ENCODE measurements at regions not wholly inside any gene's neighbourhood (a gene's known extent, or its start where the extent isn't known, plus 50 kb on each side); places are given as distances from the start of the nearest gene placed in this dataset.

DNA sequence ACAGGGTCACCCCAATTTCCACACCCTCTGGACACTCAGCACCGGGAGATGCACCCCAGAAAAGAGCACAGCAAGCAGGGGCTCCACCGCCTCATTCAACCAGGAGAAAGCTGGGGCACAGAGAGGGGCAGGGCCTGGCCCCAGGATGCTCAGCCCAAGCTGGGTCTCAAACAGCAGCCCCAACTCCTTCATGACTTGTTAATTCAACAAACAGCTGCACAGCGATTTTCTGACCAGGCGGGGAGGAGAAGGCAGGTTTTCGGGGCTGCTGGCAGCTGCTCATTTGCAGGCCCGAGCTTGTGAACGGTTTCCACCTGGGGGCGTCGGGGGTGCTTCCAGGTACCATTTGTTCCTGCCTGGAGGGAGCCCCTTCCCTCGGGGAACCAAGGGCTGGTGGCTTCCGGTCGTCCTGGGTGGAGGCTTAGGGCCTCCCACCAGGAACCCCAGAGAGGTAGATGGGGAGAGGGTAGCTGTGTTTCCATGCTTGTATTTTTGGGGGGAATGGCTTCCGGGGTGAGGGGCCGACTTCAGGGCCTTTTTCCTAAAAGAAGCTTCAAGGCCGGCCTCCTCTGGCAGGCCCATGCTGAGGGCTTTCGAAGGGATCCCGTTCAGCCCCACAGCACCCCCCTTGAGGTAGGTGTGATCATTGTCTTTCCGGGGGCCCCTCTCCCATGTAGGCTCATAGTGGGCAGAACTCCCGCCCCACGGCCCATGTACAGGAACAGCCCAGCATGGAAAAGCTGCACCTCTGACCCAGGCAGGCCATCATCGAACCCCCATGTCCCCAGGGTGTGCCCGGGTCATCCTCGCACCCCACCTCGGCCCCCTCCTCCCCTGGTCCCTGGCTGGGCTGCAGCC, 191.6 kb upstream of the GSE1 start:
- H4K20me1 ChIP-seq (ENCODE audit: insufficient read depth): no peaks in the 10 kb centered on the region

DNA sequence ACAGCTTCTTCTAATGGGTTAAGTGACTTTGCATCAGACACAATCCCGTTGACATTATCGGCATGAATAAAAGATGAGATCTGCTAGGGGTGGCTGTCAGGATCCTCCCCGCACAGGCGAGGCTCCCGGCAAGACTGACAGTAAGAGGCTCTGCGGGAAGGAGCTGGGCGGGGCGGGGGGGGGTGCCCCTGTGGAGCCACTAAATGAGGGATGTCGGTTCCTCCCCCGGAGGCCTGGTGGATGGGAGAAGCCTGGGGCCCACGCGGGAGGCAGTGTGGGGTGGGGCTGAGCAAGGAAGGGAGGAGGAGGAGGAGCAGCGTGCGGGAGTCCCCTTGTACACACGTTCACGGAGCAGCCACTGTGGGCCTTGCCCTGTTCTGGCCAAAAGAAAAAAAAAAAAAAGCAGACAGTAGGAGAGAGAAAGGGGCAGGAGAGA, 190.9 kb upstream of the GSE1 start:
- Histone ChIP-seq H3K27ac (ENCODE audit: low read length) (peak overlapping the region; percentile 95), H3K27me3 (ENCODE audit: insufficient read depth, low read depth, low read length) (no peaks in the 10 kb centered on the region), H3F3A (ENCODE audit: insufficient read depth, low read length, poor library complexity, severe bottlenecking) (no peaks in the 10 kb centered on the region), H3K9me3 (ENCODE audit: low read length) (no peaks in the 10 kb centered on the region), H3K4me3 (ENCODE audit: low read length) (peak overlapping the region; percentile 54), H3K9ac (ENCODE audit: low read length) (peak overlapping the region; percentile 71), H3K36me3 (ENCODE audit: insufficient read depth, low read length) (no peaks in the 10 kb centered on the region), H3K4me2 (ENCODE audit: low read length) (peak overlapping the region; percentile 37), H2AFZ (ENCODE audit: low read depth, low read length) (no peak overlapping the region), H4K20me1 (ENCODE audit: insufficient read depth) (no peaks in the 10 kb centered on the region), H3K79me2 (replicated peaks; ENCODE audit: insufficient read depth, low read length) (no peaks in the 10 kb centered on the region), H3K9me2 (ENCODE audit: insufficient read depth, low read length) (no peaks in the 10 kb centered on the region)
- TF ChIP-seq POLR2AphosphoS5 (IDR thresholded peaks at IDR 0.05) (peak; percentile 72), RAD21 (conservative IDR thresholded peaks at IDR 0.05) (no peak), MXI1 (conservative IDR thresholded peaks at IDR 0.05; ENCODE audit: poor library complexity, severe bottlenecking) (no peak), TAF1 (IDR thresholded peaks at IDR 0.05; ENCODE audit: low read depth) (no peak), EP300 (conservative IDR thresholded peaks at IDR 0.05; ENCODE audit: poor library complexity, severe bottlenecking) (peak; percentile 69), SMC3 (conservative IDR thresholded peaks at IDR 0.05; ENCODE audit: poor library complexity) (peak; percentile 49), EZH2 (IDR thresholded peaks at IDR 0.05; ENCODE audit: borderline replicate concordance, insufficient read depth, low read length, poor library complexity, severe bottlenecking) (no peak)
- TF ChIP-seq, protein P1, sequence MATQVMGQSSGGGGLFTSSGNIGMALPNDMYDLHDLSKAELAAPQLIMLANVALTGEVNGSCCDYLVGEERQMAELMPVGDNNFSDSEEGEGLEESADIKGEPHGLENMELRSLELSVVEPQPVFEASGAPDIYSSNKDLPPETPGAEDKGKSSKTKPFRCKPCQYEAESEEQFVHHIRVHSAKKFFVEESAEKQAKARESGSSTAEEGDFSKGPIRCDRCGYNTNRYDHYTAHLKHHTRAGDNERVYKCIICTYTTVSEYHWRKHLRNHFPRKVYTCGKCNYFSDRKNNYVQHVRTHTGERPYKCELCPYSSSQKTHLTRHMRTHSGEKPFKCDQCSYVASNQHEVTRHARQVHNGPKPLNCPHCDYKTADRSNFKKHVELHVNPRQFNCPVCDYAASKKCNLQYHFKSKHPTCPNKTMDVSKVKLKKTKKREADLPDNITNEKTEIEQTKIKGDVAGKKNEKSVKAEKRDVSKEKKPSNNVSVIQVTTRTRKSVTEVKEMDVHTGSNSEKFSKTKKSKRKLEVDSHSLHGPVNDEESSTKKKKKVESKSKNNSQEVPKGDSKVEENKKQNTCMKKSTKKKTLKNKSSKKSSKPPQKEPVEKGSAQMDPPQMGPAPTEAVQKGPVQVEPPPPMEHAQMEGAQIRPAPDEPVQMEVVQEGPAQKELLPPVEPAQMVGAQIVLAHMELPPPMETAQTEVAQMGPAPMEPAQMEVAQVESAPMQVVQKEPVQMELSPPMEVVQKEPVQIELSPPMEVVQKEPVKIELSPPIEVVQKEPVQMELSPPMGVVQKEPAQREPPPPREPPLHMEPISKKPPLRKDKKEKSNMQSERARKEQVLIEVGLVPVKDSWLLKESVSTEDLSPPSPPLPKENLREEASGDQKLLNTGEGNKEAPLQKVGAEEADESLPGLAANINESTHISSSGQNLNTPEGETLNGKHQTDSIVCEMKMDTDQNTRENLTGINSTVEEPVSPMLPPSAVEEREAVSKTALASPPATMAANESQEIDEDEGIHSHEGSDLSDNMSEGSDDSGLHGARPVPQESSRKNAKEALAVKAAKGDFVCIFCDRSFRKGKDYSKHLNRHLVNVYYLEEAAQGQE (IDR thresholded peaks at IDR 0.05; ENCODE audit: borderline replicate concordance): peak; percentile 68

More for the DNA sequence above, 191.6 kb upstream of the GSE1 start:
- TF ChIP-seq, protein P1 (IDR thresholded peaks at IDR 0.05; ENCODE audit: borderline replicate concordance): no peak
- TF ChIP-seq TAF1 (IDR thresholded peaks at IDR 0.05; ENCODE audit: low read depth) (no peak), MXI1 (conservative IDR thresholded peaks at IDR 0.05; ENCODE audit: poor library complexity, severe bottlenecking) (no peak), SMC3 (conservative IDR thresholded peaks at IDR 0.05; ENCODE audit: poor library complexity) (no peak)
- TF ChIP-seq, protein P2, sequence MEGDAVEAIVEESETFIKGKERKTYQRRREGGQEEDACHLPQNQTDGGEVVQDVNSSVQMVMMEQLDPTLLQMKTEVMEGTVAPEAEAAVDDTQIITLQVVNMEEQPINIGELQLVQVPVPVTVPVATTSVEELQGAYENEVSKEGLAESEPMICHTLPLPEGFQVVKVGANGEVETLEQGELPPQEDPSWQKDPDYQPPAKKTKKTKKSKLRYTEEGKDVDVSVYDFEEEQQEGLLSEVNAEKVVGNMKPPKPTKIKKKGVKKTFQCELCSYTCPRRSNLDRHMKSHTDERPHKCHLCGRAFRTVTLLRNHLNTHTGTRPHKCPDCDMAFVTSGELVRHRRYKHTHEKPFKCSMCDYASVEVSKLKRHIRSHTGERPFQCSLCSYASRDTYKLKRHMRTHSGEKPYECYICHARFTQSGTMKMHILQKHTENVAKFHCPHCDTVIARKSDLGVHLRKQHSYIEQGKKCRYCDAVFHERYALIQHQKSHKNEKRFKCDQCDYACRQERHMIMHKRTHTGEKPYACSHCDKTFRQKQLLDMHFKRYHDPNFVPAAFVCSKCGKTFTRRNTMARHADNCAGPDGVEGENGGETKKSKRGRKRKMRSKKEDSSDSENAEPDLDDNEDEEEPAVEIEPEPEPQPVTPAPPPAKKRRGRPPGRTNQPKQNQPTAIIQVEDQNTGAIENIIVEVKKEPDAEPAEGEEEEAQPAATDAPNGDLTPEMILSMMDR (IDR thresholded peaks at IDR 0.05; ENCODE audit: poor library complexity, severe bottlenecking): no peak
- no peaks in the 10 kb centered on the region for H3K79me2 ChIP-seq (replicated peaks; ENCODE audit: insufficient read depth, low read length)
- no peaks in the 10 kb centered on the region for H3K9me3 ChIP-seq (ENCODE audit: low read length)
- peak overlapping the region; percentile 54 for H3K4me3 ChIP-seq (ENCODE audit: low read length)
- peak overlapping the region; percentile 54 for H3K9ac ChIP-seq (ENCODE audit: low read length)
- H3K36me3 ChIP-seq (ENCODE audit: insufficient read depth, low read length): no peaks in the 10 kb centered on the region
- peak overlapping the region; percentile 95 for H3K27ac ChIP-seq (ENCODE audit: low read length)
- H3K9me2 ChIP-seq (ENCODE audit: insufficient read depth, low read length): no peaks in the 10 kb centered on the region
- no peak overlapping the region for H2AFZ ChIP-seq (ENCODE audit: low read depth, low read length)
- no peaks in the 10 kb centered on the region for H3K27me3 ChIP-seq (ENCODE audit: insufficient read depth, low read depth, low read length)
- peak overlapping the region; percentile 34 for H3K4me2 ChIP-seq (ENCODE audit: low read length)
- no peaks in the 10 kb centered on the region for H3F3A ChIP-seq (ENCODE audit: insufficient read depth, low read length, poor library complexity, severe bottlenecking)
